ENCODE measurements at regions not wholly inside any gene's neighbourhood (a gene's known extent, or its start where the extent isn't known, plus 50 kb on each side); places are given as distances from the start of the nearest gene placed in this dataset.
"Not testable (repeated sequence)": the region's sequence is repeated elsewhere in the genome, so short reads cannot be mapped to it uniquely, and the experiment has no call there.

DNA sequence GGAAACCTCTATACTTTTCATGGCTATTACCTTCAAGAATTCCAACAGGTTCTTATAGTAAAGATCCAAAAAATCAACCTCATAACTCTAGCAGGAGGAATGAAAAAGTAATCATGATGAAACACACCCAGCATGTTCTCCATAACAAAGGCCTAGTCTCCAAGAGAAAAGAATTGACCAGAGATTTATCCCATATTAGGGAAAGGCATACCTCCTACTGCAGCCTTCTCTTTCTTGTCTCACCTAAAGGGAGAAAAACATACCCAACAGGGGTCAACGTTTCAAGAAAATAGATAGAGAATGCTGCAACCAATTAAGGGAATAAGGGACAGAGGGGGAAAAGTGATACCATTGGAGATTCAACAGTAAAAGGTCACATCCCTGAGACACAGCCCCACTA, 262.5 kb downstream of the FRK start:
- DNase-seq, result no peak

DNA sequence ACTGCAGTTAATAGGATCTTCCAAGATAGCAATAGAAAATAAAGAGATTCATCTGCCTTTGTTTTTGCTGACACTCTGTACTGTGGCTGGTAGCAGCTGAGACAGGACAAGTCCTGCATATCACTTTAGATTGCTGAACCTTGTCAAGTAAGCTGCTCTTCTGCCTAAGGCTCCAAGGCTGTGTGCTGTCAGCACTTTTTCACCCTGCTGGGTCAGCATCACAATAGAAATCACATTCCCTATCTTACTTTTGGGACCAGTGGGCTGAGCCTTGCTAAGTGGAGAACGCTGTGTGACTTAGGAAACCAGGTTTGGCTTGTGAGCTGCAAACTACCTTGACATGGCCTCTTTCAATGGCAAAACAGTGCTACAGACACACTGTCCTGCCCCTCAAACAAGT, 263.9 kb downstream of the FRK start:
- no peak for DNase-seq

DNA sequence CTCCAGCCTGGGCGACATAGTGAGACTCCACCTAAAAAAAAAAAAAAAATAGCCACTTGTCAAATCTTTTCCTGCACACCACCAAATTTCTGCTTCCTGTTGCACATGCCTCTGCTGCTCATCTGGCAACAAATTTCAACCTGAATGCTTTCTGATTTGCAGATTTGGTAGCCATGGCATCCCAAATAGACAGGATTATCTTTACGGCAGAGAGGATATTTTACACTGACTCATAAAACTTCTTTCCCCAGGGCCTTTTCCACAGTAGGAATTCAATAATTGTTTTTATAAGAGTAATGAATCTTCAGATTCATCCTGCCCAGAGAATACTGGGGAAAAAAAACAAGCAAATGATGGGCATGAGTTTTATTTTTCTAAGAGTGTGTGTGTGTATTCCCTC, 264.6 kb downstream of the FRK start:
- no peak for DNase-seq

DNA sequence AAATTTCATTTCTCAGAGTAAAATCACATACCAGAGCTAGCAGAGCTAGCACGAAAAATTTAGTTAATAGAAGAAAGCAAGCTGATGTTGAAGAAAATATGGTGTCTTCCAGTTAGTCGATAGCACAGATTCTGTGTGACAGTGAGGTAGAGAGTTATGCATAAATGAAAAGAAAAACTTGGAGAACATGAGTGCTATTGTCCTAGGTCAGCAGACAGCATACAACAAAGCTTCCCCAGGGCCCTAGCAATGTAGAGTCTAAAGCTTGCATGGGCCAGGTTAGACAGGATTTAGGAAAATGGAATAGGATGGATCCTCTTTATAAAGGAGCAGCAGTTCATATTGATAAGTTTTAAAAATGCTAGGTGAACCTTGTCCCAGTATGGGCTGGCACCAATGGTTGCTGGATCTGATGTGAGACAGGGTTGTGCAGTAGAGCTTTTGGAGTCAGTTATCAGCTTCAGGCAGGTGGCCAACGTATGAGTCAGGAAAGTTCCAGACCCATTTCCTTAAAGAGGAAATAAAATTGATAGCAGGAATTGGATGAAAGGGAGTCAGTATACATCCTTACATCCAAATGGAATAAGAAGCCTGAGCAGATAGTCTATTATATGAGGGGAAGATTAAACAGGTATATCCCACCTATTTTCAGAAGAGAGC, 277.2 kb downstream of the FRK start:
- no peak for DNase-seq

DNA sequence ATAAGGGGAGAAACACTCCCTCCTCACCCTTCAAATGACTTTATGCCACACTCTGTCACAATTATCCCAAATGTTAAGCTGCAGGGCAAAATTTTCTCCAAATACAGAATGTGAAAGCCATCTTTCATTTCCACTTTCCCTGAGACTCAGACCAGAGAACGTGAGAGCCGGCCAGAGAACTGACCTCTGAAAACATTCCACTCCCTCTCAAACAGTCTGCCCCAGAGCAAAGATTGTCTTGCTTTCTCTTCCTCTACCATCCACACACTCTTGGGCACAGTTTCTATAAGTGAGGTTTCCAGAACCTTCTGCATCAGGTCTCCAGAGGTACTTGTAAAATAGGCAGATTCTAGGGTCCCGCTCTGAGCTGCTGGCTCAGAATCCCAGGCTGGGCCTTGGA, 278.1 kb downstream of the FRK start:
- DNase-seq, result no peak

DNA sequence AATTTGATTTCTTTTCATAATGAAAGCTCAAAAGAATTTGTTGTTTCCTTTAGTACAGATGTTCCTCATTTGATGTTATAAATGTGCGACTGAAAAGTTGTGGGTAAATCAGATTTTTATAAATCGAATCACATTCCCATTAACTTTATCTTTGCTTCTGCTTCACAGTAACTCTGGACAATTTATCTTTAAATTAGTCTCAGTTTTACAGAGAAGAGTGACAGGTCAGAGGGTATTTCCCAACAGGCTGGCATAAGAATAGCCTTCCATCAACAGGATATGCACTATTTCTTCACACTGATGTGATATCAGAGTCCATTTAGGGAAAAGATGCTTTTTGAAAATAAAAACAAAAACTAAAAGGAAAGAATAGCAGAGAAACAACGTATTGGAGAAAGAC, 286.9 kb downstream of the FRK start:
- DNase-seq, result no peak

DNA sequence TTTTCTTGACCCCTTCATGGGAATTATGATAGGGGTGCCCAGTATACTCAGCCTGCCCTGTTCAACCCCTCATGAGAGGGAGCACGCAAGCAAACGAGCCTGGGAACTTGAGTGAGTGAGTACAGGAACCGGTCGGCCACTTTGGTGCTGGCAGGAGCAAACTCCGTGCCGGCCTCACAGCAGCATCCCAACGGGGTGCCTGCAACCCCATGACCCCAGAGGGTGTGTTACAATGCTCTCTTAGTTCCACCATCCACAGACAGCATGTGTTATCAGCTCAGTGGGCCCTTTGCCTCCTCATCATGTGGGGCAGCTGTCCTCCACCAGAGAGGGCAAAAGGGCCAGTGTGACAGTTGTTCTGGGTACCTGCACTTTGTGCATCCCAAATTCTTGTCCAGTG, 289.8 kb downstream of the FRK start:
- no peak for DNase-seq

DNA sequence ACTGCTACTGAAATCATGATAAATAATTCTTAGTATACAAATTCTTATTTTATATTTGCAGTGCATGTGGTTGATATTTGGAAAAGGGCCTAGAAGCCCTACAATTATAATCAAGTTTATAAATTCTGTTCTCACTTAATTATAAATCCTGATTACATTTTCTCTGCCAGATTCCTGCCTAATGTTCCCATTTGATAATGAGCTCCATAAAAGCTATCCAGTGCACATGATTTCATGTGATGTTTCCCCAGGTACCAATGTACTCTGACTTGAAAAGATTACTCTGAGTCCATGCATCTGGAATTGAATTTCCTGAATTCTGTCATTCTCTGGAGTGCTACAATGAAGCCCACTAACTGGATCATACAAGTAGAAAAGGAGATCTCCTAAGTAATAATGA, 292.2 kb downstream of the FRK start:
- DNase-seq, result no peak

DNA sequence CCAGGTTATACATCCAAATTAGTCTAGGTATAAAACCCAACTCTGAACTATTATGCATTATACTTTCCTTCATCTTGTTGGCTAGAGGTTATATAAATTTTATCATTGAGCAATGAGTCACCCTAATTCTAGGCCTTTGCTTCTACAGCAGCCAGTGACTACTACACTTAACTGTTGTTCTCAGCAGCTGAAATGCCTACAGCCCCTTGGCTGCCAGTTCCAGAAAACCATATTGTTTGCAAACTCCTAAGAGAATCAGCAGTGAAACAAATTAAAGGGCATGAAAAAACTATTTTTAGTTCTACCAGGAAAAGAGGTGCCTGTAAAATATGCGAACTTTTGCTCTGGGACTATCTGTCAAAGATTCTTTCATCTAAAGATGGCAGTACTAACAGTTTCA, 292.8 kb downstream of the FRK start:
- no peak for DNase-seq

DNA sequence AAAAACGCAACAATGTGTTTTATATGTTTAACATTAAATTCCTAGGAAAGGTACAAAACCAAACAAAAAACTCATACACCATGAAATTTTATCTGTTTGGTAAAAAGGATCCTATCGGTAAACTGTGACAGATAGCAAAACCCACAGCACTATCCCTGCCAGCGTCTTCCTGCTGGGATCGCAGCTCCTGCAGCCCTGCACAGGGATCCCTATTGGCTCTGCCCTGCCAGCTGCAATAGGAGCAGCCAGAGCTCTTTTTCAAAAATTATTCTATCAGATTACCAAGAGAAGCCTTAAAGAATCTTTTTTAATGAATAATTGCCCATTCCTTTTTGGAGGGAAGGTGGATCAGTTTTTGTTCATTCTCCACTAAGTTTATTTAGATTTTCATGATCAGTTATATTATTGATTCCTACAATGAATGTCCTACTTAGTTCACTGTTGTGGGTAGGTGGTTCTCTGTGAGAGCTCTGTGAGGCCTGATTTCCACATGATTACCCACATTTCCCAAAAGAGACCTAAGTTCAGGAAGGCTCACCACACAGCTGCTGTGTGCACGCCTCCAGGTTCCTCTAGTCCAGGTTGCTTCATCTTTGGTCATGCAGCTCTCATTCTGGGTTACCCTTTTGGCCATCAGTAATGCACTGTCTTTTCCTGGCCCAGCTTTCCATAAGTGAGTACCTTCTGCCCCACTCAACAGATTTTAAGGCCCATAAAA, 293.8 kb downstream of the FRK start:
- DNase-seq, result no peak

DNA sequence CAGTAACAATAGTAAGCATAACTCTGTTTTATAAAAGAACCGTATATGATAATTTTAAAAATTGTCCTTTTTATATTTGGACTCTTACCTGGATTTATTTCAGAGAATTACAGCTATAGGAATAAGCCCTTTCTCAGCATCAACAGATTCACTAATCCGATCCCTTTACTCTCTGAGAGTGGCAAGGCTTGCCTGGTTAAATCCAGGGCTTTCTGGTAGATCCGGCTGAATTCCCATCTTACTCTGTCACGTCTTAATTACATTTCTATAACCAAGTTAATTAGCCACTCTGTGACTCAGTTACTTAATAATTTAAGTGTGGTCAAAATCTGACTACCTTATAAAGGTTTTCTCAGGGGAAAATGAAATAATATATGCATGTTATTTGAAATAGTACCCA, 294.7 kb downstream of the FRK start:
- no peak for DNase-seq

DNA sequence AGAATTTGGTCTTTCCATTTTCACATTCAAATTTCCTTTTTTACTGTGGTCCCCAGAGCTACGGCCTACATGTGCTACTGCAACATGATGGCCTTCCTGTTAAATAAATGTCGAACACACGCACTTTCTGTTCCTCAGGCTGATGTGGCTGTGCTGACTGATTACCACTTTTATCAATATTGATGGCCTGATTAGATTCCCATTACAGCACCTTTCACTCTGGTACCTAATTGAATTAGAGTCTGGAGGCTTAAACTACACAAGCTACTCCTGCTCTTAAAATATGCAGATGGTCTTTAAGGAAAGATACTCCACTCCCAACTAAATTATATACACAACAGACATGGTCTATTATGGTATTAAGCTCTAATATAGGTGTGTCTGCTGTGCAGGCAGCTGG, 301.6 kb downstream of the FRK start:
- no peak for DNase-seq

DNA sequence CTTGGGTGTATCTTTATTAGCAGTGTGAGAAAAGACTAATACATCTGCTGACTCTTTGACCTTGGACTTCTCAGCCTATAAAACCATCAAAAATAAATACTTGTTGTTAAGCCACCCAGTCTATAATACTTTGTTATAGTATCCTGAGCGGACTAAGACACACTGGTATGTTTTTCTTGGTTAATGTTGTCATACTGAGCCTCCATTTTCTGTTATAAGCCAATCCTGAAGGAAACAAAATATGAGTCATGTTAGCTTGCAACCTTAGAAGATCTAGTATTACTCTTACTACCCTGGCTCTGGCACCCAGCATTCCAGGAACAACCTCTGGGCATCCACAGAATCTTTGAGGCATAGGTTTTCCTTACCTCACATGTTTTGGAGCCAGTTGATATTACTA, 307.2 kb downstream of the FRK start:
- DNase-seq, result no peak

DNA sequence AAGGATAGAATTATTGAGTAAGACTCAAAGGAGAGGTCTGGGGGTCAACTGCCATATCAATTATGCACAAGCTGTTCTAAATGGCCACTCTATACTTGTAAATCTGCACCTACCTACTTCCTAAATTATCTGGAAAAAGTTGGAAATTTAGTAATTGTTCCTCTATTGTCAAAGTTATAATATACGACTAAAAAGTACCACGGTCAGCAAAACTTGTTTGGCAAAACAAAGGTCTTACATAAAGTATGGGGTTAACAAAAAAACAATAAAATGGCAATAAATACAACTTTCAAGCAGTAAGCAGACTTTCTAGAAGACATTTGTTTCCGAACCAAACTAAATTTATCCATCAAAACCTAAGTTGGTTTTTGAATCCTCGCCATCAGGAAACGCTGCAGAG, 309.7 kb downstream of the FRK start:
- no peak for DNase-seq

DNA sequence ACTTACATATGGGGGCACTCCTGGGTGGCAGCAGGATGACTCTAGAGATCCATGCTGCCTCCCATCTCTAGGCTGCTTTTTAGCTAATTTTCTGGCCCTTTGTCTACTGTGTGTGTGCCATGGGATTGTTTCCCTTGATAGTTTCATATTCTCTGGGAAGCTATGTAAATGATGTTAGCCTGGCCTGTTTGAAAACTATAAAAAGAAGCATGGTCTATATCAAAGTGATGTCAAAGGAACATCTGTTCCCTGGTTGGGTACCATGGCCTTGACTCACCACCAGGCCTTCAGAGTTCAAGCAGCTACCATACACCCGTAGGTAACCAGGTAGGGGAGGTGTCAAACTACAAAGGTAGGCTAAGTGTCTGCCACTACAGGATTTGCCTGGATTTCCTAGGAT, 310.4 kb downstream of the FRK start:
- no peak for DNase-seq

DNA sequence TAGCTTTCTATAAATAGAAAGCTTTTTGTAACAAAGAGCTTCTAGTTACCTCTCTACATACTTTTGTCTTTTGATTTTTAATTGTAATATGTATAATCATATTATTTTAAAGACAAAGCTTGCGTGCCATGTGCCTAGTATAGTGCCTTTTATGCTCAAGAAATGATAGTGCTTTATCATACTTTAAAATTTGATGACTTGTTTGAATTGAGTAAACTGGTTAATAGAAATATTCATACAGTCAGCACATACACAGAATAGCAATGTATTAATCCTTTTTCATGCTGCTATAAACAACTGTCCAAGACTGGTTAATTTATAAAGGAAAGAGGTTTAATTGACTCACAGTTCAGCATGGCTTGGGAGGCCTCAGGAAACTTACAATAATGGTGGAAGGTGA, 313.0 kb downstream of the FRK start:
- DNase-seq, result no peak

DNA sequence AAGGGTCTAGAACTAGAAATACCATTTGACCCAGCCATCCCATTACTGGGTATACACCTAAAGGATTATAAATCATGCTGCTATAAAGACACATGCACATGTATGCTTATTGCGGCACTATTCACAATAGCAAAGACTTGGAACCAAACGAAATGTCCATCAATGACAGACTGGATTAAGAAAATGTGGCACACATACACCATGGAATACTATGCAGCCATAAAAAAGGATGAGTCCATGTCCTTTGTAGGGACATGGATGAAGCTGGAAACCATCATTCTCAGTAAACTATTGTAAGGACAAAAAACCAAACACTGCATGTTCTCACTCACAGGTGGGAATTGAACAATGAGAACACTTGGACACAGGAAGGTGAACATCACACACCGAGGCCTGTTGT, 314.1 kb downstream of the FRK start:
- DNase-seq, result not testable (repeated sequence)

DNA sequence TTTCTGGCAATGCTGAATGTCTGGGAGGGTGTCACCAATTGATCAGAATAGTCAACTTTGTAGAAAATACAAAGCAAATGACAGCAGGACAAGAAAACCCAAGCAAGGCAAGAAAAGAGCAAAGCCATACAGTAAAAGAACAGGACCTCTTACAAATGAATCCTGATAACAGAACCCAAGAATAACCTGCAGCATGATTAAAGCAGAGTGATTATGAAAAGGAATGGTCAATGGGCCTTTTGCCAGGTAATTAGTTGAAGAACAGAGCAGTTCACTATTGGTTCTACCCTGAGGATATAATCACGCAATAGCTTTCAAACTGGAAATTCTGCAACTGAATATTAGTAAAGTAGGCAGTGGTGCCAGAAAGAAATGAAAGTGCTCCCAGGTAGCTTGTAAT, 319.8 kb downstream of the FRK start:
- no peak for DNase-seq

DNA sequence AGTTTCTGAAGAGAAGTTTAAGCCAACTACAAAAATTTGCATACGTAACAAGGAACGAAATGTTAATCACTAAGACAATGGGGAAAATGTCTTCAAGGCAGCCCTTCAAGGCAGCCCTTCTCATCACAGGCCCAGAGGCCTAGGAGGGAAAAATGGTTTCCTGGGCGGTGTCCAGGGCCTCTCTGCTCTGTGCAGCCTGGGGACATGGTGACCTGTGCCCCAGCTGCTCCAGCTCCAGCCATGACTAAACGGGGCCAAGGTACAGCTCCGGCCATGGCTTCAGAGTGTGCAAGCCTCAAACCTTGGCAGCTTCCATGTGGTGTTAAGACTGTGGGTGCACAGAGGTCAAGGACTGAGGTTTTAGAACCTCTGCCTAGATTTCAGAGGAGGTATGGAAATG, 325.1 kb downstream of the FRK start:
- DNase-seq, result no peak

DNA sequence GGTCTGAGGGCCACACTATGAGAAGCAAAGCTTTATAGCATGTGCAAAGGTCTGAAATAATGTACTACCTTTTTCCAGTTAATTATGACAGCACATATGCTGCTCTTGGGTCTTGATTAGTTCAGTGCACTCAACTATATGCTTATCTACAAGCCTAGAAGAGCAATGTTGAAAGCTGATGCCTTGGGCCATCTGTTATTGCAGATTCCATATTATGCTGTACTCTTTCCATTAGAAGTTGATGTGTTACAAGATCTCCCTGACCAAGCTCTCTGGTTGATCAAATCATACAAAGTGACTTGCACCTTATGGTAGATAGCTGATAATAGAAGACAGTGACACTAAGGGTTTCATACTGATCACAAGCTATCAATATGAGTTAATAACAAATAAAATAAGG, 327.3 kb downstream of the FRK start:
- no peak for DNase-seq

DNA sequence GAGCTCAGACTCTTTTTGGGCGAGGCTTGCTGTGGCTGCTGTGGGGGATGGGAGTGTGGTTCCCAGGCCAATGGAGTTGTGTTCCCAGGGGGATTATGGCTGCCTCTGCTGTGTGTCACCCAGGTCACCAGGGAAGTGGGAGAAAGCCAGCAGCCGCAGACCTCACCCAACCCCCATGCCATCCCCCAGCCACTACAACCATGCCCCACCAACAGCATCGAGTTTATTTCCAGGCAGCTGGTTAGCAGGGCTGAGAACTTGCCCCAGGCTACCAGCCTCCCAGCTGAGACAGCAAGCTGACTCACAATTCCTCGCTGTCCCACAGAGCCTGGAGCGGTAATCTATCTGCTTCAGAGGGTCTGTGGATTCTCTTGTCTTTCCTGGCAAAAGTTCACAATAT, 331.7 kb downstream of the FRK start:
- no peak for DNase-seq

DNA sequence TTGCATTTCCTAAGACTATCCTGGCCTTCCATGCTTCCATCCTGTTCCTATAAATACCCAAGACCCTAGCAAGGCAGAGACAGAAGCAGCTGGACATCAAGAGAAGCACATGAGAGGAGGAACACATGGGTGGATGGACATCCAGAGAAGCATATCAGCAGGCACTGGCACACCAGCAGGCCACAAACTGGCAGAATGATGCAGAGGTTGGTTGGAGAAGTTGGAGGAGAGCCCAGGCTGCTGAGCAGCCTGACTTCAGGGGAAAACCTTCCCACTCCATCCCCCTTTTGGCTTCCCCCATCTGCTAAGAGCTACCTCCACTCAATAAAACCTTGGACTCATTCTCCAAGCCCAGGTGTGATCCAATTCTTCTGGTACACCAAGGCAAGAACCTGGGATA, 332.5 kb downstream of the FRK start:
- no peak for DNase-seq

DNA sequence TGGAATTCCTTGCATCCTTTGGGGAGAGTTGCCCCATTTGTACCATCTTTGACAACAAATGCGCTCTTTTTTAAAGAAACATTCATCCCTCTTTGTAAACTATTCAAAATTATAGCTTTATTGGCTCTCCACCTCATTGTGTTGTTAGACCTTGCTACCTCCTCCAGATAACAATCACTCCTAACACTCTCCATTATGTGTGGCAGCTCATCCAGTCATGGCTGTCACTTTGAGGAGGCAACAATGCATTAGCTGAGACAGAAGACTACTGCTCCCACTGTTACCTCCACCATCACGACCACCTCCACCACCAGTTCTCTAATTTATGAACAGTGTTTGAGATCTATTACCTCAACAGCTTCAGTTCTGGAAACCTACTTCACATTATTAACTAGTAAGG, 339.1 kb downstream of the FRK start:
- DNase-seq, result no peak

DNA sequence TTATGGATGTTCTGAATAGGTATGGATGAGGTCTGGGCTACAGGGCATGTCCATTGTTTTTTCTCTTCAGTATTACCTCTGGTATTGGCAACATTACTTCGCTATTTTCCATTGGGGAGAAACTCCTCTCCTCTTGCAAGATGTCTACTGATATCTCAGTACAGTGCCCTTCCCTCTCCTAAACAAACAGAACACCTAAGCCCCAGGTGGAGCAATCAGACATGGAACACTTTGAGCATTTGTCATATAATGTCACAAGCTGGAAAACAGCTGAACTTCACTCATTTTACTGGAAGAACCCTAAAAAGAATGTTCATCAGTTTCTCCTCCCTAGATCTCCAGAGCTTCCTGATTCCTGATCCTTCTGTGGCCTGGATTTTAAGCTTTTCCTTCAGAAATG, 339.8 kb downstream of the FRK start:
- no peak for DNase-seq

DNA sequence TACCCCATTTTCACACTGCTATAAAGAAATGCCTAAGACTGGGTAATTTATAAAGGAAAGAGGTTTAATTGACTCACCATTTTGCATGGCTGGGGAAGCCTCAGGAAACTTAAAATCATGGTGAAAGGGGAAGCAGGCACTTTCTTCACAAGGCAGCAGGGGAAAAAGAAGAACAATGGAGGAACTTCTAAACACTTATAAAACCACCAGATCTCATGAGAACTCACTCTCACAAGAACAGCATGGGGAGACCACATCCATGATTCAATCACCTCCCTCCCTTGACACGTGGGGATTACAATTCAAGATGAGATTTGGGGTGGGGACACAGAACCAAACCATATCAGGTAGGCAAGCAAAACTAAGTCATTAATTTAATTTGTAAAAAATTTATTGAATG, 343.2 kb downstream of the FRK start:
- DNase-seq, result no peak

All from hematopoietic multipotent progenitor cell treated with erythropoietin and hydrocortisone succinate and interleukin-3 and kit ligand, for 6 days (in vitro differentiated cells).